22Rv1 (cell line): ENCODE measurements at regions not wholly inside any gene's neighbourhood (a gene's known extent, or its start where the extent isn't known, plus 50 kb on each side); places are given as distances from the start of the nearest gene placed in this dataset.

ENCODE experiments used
- ZFX ChIP-seq: fragments of 450-650 bp; IDR thresholded peaks from 2 replicates; pipeline ENCODE4 v1.6.1; 2017; ENCODE audit warnings: antibody characterized with exemption, borderline replicate concordance
- TF ChIP-seq, protein P1 (sequence below): fragments of 450-650 bp; IDR thresholded peaks from 2 replicates; pipeline ENCODE4 v1.5.1; 2017; ENCODE audit warnings: mild to moderate bottlenecking

DNA sequence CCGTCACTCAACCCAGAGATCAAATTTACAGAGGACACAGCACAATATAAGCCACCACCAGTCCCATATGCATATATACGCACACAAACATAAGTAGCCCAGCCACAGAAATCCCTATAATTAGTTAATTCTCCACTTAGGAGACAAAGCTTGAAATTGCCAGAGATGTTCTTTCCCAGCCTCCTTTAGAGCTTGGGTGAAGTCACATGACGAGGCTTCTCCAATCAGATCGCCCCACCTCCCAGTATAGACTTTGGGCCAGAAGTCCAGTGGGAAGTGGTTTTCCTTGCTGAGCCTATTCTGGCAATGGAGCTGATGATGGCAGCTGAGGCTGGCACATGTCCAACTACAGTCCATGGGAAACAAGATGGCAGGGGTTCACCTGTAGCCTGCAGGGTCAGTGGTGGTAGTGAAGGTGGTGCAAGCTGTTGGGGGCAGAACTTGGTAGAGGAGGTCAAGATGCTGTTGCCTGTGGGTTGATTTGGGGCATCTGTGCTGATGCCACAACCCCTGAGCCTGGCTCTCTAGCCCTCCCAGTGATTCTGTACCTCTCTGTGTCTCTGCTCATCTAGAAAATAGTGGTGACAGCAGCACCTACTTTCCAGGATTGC lies 535.9 kb downstream of the MATN1 start:
- TF ChIP-seq, protein P1, sequence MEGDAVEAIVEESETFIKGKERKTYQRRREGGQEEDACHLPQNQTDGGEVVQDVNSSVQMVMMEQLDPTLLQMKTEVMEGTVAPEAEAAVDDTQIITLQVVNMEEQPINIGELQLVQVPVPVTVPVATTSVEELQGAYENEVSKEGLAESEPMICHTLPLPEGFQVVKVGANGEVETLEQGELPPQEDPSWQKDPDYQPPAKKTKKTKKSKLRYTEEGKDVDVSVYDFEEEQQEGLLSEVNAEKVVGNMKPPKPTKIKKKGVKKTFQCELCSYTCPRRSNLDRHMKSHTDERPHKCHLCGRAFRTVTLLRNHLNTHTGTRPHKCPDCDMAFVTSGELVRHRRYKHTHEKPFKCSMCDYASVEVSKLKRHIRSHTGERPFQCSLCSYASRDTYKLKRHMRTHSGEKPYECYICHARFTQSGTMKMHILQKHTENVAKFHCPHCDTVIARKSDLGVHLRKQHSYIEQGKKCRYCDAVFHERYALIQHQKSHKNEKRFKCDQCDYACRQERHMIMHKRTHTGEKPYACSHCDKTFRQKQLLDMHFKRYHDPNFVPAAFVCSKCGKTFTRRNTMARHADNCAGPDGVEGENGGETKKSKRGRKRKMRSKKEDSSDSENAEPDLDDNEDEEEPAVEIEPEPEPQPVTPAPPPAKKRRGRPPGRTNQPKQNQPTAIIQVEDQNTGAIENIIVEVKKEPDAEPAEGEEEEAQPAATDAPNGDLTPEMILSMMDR: no peak
- no peak for TF ChIP-seq ZFX
